H1 (cell line): ENCODE measurements at regions not wholly inside any gene's neighbourhood (a gene's known extent, or its start where the extent isn't known, plus 50 kb on each side); places are given as distances from the start of the nearest gene placed in this dataset.

Experiments
- CTCF ChIA-PET: fragments of 300-600 bp; sonication (Branson Sonifier 250); formaldehyde crosslinking; loops from one replicate; lab custom pipeline; 2021; ENCODE audit not compliant: partially characterized antibody; lab: Charles Lee
- POLR2A ChIA-PET: fragments of 300-600 bp; sonication (Branson Sonifier 250); formaldehyde crosslinking; loops from one replicate; lab custom pipeline; 2021; ENCODE audit warnings: inconsistent platforms; ENCODE audit not compliant: partially characterized antibody; lab: Charles Lee
- DNase-seq, 2 experiments: peaks; one replicate each; pipeline versions ENCODE4 v3.0.0 to v3.0.0-alpha.2; 2010 to 2022; ENCODE audit warnings: low spot score in 2 of 2, low read depth in 1 of 2, mixed read lengths in 1 of 2
- FAIRE-seq: peaks from 2 replicates; lab custom pipeline; 2011; peaks lifted over from hg19 to GRCh38; lab: Jason Lieb, UNC
- H2AFZ ChIP-seq: 2 replicates; pipeline ENCODE4 v1.8.1; 2012; ENCODE audit warnings: low read length, inconsistent platforms
- H2AK5ac ChIP-seq: 2 replicates; pipeline ENCODE4 v1.6.1; 2013; ENCODE audit warnings: low read depth, low read length
- H2BK120ac ChIP-seq: replicated peaks from 2 replicates; pipeline ENCODE3; 2013; ENCODE audit warnings: low read depth, low read length, inconsistent platforms
- H2BK12ac ChIP-seq: 2 replicates; pipeline ENCODE4 v1.6.1; 2013; ENCODE audit warnings: low read depth, low read length
- H2BK15ac ChIP-seq: 2 replicates; pipeline ENCODE4 v1.6.1; 2013; ENCODE audit warnings: low read length
- H2BK20ac ChIP-seq: 2 replicates; pipeline ENCODE4 v1.6.1; 2013; ENCODE audit warnings: low read length
- H2BK5ac ChIP-seq: 2 replicates; pipeline ENCODE4 v1.6.1; 2013; ENCODE audit warnings: low read depth, low read length
- H3K14ac ChIP-seq: 2 replicates; pipeline ENCODE4 v1.6.1; 2013; ENCODE audit warnings: inconsistent platforms; ENCODE audit not compliant: insufficient read length
- H3K18ac ChIP-seq: 2 replicates; pipeline ENCODE4 v1.6.1; 2013; ENCODE audit warnings: low read length; ENCODE audit errors: extremely low read depth
- H3K23ac ChIP-seq: 2 replicates; pipeline ENCODE4 v1.6.1; 2013; ENCODE audit warnings: inconsistent platforms; ENCODE audit not compliant: insufficient read length
- H3K23me2 ChIP-seq: 2 replicates; pipeline ENCODE4 v1.6.1; 2013; ENCODE audit warnings: low read depth, low read length
- H3K27ac ChIP-seq: 2 replicates; pipeline ENCODE4 v1.6.1; 2011; ENCODE audit warnings: low read depth, low read length, inconsistent platforms
- H3K27me3 ChIP-seq, 4 experiments: replicated peaks in 1 of 4; 1 replicate in 1 of 4; 2 replicates in 3 of 4; pipeline versions ENCODE4 v1.6.1 to v1.8.1; 2011 to 2013; ENCODE audit warnings: low read length in 3 of 4, mild to moderate bottlenecking in 3 of 4, inconsistent platforms in 2 of 4, mixed read lengths in 2 of 4, moderate library complexity in 1 of 4; ENCODE audit not compliant: control insufficient read depth in 3 of 4, insufficient read depth in 3 of 4; ENCODE audit errors: extremely low read depth in 1 of 4
- H3K36me3 ChIP-seq, 4 experiments: 2 replicates each; pipeline versions ENCODE4 v1.6.1 to v1.8.1; 2011 to 2013; ENCODE audit warnings: mild to moderate bottlenecking in 4 of 4, low read length in 3 of 4, moderate library complexity in 2 of 4, control low read depth in 1 of 4, inconsistent platforms in 1 of 4; ENCODE audit not compliant: insufficient read depth in 4 of 4, control insufficient read depth in 2 of 4
- H3K4ac ChIP-seq: replicated peaks from 2 replicates; pipeline ENCODE3; 2013; ENCODE audit warnings: low read length, low read depth, mixed read lengths, inconsistent platforms; ENCODE audit not compliant: insufficient read length
- H3K4me1 ChIP-seq, 4 experiments: replicated peaks in 1 of 4; 1 replicate in 1 of 4; 2 replicates in 3 of 4; pipeline versions ENCODE4 v1.6.1 to v1.8.1; 2011 to 2013; ENCODE audit warnings: low read length in 3 of 4, inconsistent platforms in 2 of 4, mixed read lengths in 1 of 4; ENCODE audit not compliant: insufficient read depth in 4 of 4, control insufficient read depth in 3 of 4
- H3K4me2 ChIP-seq, 2 experiments: 2 replicates each; pipeline versions ENCODE4 v1.6.1 to v1.8.1; 2011 to 2013; ENCODE audit warnings: low read depth in 2 of 2, low read length in 2 of 2, control low read depth in 1 of 2, inconsistent platforms in 1 of 2, mild to moderate bottlenecking in 1 of 2; ENCODE audit not compliant: insufficient read depth in 1 of 2
- H3K4me3 ChIP-seq, 4 experiments: fragments of 200-600, 300-600 bp in 1 of 4; sonication (generic), shearing (Covaris generic), sonication (Bioruptor Twin) in 1 of 4; 2 replicates each; pipeline versions ENCODE4 v1.5.1 to v1.8.1; 2011 to 2016; ENCODE audit warnings: low read length in 4 of 4, low read depth in 3 of 4, control low read depth in 2 of 4, inconsistent platforms in 2 of 4, mild to moderate bottlenecking in 2 of 4, mixed read lengths in 1 of 4, moderate library complexity in 1 of 4; ENCODE audit not compliant: insufficient read depth in 2 of 4; ENCODE audit errors: extremely low read depth in 1 of 4
- H3K56ac ChIP-seq: replicated peaks from 2 replicates; pipeline ENCODE3; 2013; ENCODE audit warnings: low read depth, mild to moderate bottlenecking, mixed read lengths, low read length, inconsistent platforms; ENCODE audit not compliant: insufficient read length
- H3K79me1 ChIP-seq: 2 replicates; pipeline ENCODE4 v1.6.1; 2013; ENCODE audit warnings: low read depth, low read length, control low read depth
- H3K79me2 ChIP-seq, 2 experiments: 2 replicates each; pipeline versions ENCODE4 v1.6.1 to v1.8.1; 2012 to 2013; ENCODE audit warnings: low read length in 2 of 2, mild to moderate bottlenecking in 2 of 2, inconsistent platforms in 1 of 2; ENCODE audit not compliant: insufficient read depth in 2 of 2, control insufficient read depth in 1 of 2
- H3K9ac ChIP-seq, 4 experiments: replicated peaks in 1 of 4; 1 replicate in 1 of 4; 2 replicates in 3 of 4; pipeline versions ENCODE4 v1.6.1 to v1.8.1; 2011 to 2013; ENCODE audit warnings: low read depth in 3 of 4, low read length in 3 of 4, control low read depth in 2 of 4, mild to moderate bottlenecking in 2 of 4, moderate library complexity in 2 of 4, inconsistent platforms in 1 of 4; ENCODE audit errors: extremely low read depth in 1 of 4
- H3K9me3 ChIP-seq, 2 experiments: 2 replicates each; pipeline versions ENCODE4 v1.6.1 to v1.8.1; 2012 to 2013; ENCODE audit warnings: mild to moderate bottlenecking in 2 of 2, moderate library complexity in 2 of 2, control low read depth in 1 of 2, inconsistent platforms in 1 of 2, low read depth in 1 of 2, low read length in 1 of 2, mixed read lengths in 1 of 2; ENCODE audit not compliant: insufficient read depth in 2 of 2
- H4K20me1 ChIP-seq, 2 experiments: replicated peaks in 1 of 2; 2 replicates each; pipeline versions ENCODE3 to v1.8.1; 2011 to 2013; ENCODE audit warnings: inconsistent platforms in 2 of 2, low read length in 2 of 2, mild to moderate bottlenecking in 1 of 2; ENCODE audit not compliant: insufficient read depth in 2 of 2, control insufficient read depth in 1 of 2
- H4K5ac ChIP-seq: 2 replicates; pipeline ENCODE4 v1.6.1; 2013; ENCODE audit warnings: low read length, low read depth, mixed read lengths, inconsistent platforms; ENCODE audit not compliant: insufficient read length
- H4K8ac ChIP-seq: 2 replicates; pipeline ENCODE4 v1.8.0; 2013; ENCODE audit warnings: mild to moderate bottlenecking, moderate library complexity, low read length, inconsistent platforms; ENCODE audit not compliant: insufficient read depth; ENCODE audit errors: extremely low read depth
- H4K91ac ChIP-seq: replicated peaks from 2 replicates; pipeline ENCODE3; 2013; ENCODE audit warnings: low read length, mixed read lengths, inconsistent platforms; ENCODE audit not compliant: insufficient read length
- GABPA ChIP-seq: IDR thresholded peaks from 2 replicates; pipeline ENCODE4 v1.6.1; 2011; ENCODE audit warnings: mild to moderate bottlenecking, low read length, moderate library complexity, borderline replicate concordance; ENCODE audit not compliant: insufficient read depth
- GTF2F1 ChIP-seq: IDR thresholded peaks from 2 replicates; pipeline ENCODE4 v1.6.1; 2012; ENCODE audit warnings: low read depth, low read length, improper control_type of control experiment, borderline replicate concordance
- JUND ChIP-seq: IDR thresholded peaks from 2 replicates; pipeline ENCODE4 v1.6.1; 2011; ENCODE audit warnings: mild to moderate bottlenecking, improper control_type of control experiment, low read length
- KDM5A ChIP-seq: fragments of 200-600 bp; IDR thresholded peaks from 2 replicates; pipeline ENCODE4 v1.7.1; 2012; ENCODE audit warnings: mild to moderate bottlenecking, low read length, inconsistent platforms, mixed read lengths
- NANOG ChIP-seq: IDR thresholded peaks from 2 replicates; pipeline ENCODE4 v1.6.1; 2011; ENCODE audit warnings: low read length, low read depth, mild to moderate bottlenecking, inconsistent platforms; ENCODE audit not compliant: insufficient read depth, poor library complexity, severe bottlenecking
- RAD21 ChIP-seq, 2 experiments: IDR thresholded peaks in 1 of 2; conservative IDR thresholded peaks in 1 of 2; 2 replicates each; pipeline ENCODE4 v1.6.1; 2011; ENCODE audit warnings: low read depth in 2 of 2, low read length in 2 of 2, improper control_type of control experiment in 1 of 2, inconsistent platforms in 1 of 2, mild to moderate bottlenecking in 1 of 2, moderate library complexity in 1 of 2
- RFX5 ChIP-seq: IDR thresholded peaks from 2 replicates; pipeline ENCODE4 v1.6.1; 2011; ENCODE audit warnings: low read depth, low read length, improper control_type of control experiment, borderline replicate concordance
- RNF2 ChIP-seq: fragments of 200-900, 300-1000 bp; sonication (generic); IDR thresholded peaks from 2 replicates; pipeline ENCODE4 v1.7.1; 2016; ENCODE audit warnings: borderline replicate concordance, low read depth, mild to moderate bottlenecking, antibody characterized with exemption, low read length; ENCODE audit not compliant: poor library complexity, severe bottlenecking; ENCODE audit errors: missing control alignments
- SAP30 ChIP-seq: fragments of 300-600 bp; sonication (generic); IDR thresholded peaks from 2 replicates; pipeline ENCODE4 v1.7.1; 2012; ENCODE audit warnings: low read length, moderate library complexity, mild to moderate bottlenecking, inconsistent platforms; ENCODE audit not compliant: insufficient read depth, insufficient replicate concordance
- SIX5 ChIP-seq: IDR thresholded peaks from 2 replicates; pipeline ENCODE4 v1.6.1; 2011; ENCODE audit warnings: mild to moderate bottlenecking, low read depth, low read length
- SP1 ChIP-seq: IDR thresholded peaks from 2 replicates; pipeline ENCODE4 v1.6.1; 2011; ENCODE audit warnings: low read depth, low read length
- TAF1 ChIP-seq: IDR thresholded peaks from 2 replicates; pipeline ENCODE4 v1.6.1; 2011; ENCODE audit warnings: mild to moderate bottlenecking, low read depth, low read length
- TBP ChIP-seq: IDR thresholded peaks from 2 replicates; pipeline ENCODE4 v1.6.1; 2011; ENCODE audit warnings: low read depth, low read length, improper control_type of control experiment
- WGBS, 2 experiments: shearing (Covaris generic) in 1 of 2; methylation state at CpG; one replicate each; pipeline versions ENCODE4 v1.1.6 to v1.1.7; 2013 to 2015; ENCODE audit warnings: low lambda C conversion rate in 2 of 2, mixed read lengths in 2 of 2, inconsistent platforms in 1 of 2, low coverage in 1 of 2, missing lambda C conversion rate in 1 of 2; ENCODE audit not compliant: insufficient replicate concordance in 2 of 2, insufficient coverage in 1 of 2, insufficient read length in 1 of 2; ENCODE audit errors: extremely low coverage in 1 of 2, missing lambda C conversion rate in 1 of 2; 5-methylcytosine and 5-hydroxymethylcytosine counted together

GRCh38 chr11:42344204-42344792, 884.8 kb upstream of the LRRC4C start:
- Histone ChIP-seq H3K4me2 (no peak overlapping the region), H3K79me1 (no peaks in the 10 kb centered on the region), H2BK120ac (no peak overlapping the region), H3K4me1 (no peaks in the 10 kb centered on the region), H4K8ac (no peak overlapping the region; the same call in 1 of the 2 replicates), H3K23me2 (no peaks in the 10 kb centered on the region), H3K18ac (no peak overlapping the region), H2BK12ac (no peak overlapping the region), H3K4ac (no peak overlapping the region), H2BK15ac (no peak overlapping the region), H3K36me3 (no peaks in the 10 kb centered on the region), H3K4me3 (no peak overlapping the region), H2AK5ac (no peak overlapping the region), H3K27ac (no peak overlapping the region), H2BK20ac (no peak overlapping the region), H3K56ac (no peak overlapping the region), H3K27me3 (no peaks in the 10 kb centered on the region), H3K14ac (no peak overlapping the region), H4K91ac (no peak overlapping the region), H2AFZ (no peak overlapping the region), H3K79me2 (no peaks in the 10 kb centered on the region), H2BK5ac (no peak overlapping the region), H3K9ac (no peak overlapping the region), H4K20me1 (no peaks in the 10 kb centered on the region), H3K9me3 (peaks cover 0 to 8% of the 10 kb centered on the region in 2 experiments; a peak in 2 of 4 replicates), H4K5ac (no peak overlapping the region), H3K23ac (no peak overlapping the region)
- WGBS, 2 experiments, result 99% methylated on average over 14 of the region's 25 CpGs; no CpG with 5 or more reads in 1 of the 2 experiments
- DNase-seq (no peak), FAIRE-seq (no peak)
- CTCF ChIA-PET, result interaction anchor here (0.5 kb wide), 1 partner anchor 97 kb away, joined by 3 read pairs; no protein-coding TSS in a partner anchor
- POLR2A ChIA-PET, result no interaction called here
- TF ChIP-seq RNF2 (no peak), NANOG (no peak), SP1 (no peak), TBP (no peak), GABPA (no peak), SAP30 (no peak), GTF2F1 (no peak), TAF1 (no peak), RFX5 (no peak), SIX5 (no peak), RAD21 (IDR thresholded peaks at IDR 0.05 in 1 of 2, conservative IDR thresholded peaks at IDR 0.05 in 1 of 2; ENCODE audit: low read depth in 2 of 2, low read length in 2 of 2) (no peak), JUND (no peak), KDM5A (no peak)
